HCT116 (cell line): ENCODE measurements at regions not wholly inside any gene's neighbourhood (a gene's known extent, or its start where the extent isn't known, plus 50 kb on each side); places are given as distances from the start of the nearest gene placed in this dataset.

Source experiments
- ATAC-seq: fragments of 200-7000 bp; cut with Tn5 transposase; 2 replicates; pipeline ENCODE4 v1.9.1; 2020; ENCODE audit warnings: mild to moderate bottlenecking, moderate library complexity
- BruUV-seq: library from RNA; stranded (reverse); fragments of 400-500 nt; replicated peaks from 2 replicates; lab custom pipeline; 2021; lab: Mats Ljungman, UMichigan
- CTCF ChIA-PET: fragments of 300-600 bp; sonication (Branson Sonifier 250); formaldehyde crosslinking; loops from one replicate; lab custom pipeline; 2021; ENCODE audit warnings: antibody characterized with exemption; lab: Charles Lee
- POLR2A ChIA-PET: fragments of 300-600, 350-600 bp; sonication (Branson Sonifier 250); formaldehyde crosslinking; loops from one replicate; lab custom pipeline; 2021; ENCODE audit warnings: antibody characterized with exemption; lab: Charles Lee
- RAD21 ChIA-PET, 2 experiments: fragments of 300-600 bp; sonication (Branson Sonifier 250); formaldehyde crosslinking; loops; one replicate each; lab custom pipeline; 2023; ENCODE audit warnings: low total read pairs in 2 of 2; ENCODE audit not compliant: uncharacterized antibody in 2 of 2, unreplicated experiment in 2 of 2, low non-redundant PET in 1 of 2; lab: Charles Lee
- DNase-seq: peaks from one replicate; pipeline ENCODE4 v3.0.0-alpha.2; 2010; ENCODE audit warnings: low read depth, low spot score
- H2AFZ ChIP-seq: fragments of 200-600 bp; shearing (Covaris generic), sonication (generic); 2 replicates; pipeline ENCODE4 v1.6.1; 2017; ENCODE audit warnings: low read depth, mixed run types, mixed read lengths, antibody characterized with exemption, low read length; ENCODE audit not compliant: poor library complexity, severe bottlenecking
- H3K27ac ChIP-seq: 2 replicates; pipeline ENCODE4 v1.5.1; 2012; ENCODE audit warnings: low read depth, low read length
- H3K27me3 ChIP-seq: fragments of 200-600 bp; sonication (generic); 2 replicates; pipeline ENCODE4 v1.6.1; 2016; ENCODE audit warnings: mixed run types, low read length, mixed read lengths; ENCODE audit not compliant: insufficient read depth
- H3K36me3 ChIP-seq, 2 experiments: fragments of 200-500 bp in 1 of 2; fragments of 200-600 bp in 1 of 2; sonication (Bioruptor generic) in 1 of 2; sonication (generic) in 1 of 2; 2 replicates each; pipeline versions ENCODE4 v1.5.1 to v1.6.1; 2014 to 2016; ENCODE audit warnings: low read length in 2 of 2, inconsistent platforms in 1 of 2, mixed read lengths in 1 of 2, mixed run types in 1 of 2; ENCODE audit not compliant: insufficient read depth in 2 of 2, control insufficient read depth in 1 of 2
- H3K4me1 ChIP-seq, 2 experiments: fragments of 200-600 bp in 1 of 2; sonication (generic) in 1 of 2; 2 replicates each; pipeline versions ENCODE4 v1.5.1 to v1.6.1; 2012 to 2017; ENCODE audit warnings: low read length in 2 of 2, inconsistent platforms in 1 of 2, mild to moderate bottlenecking in 1 of 2, mixed read lengths in 1 of 2, mixed run types in 1 of 2, moderate library complexity in 1 of 2; ENCODE audit not compliant: insufficient read depth in 2 of 2, control insufficient read depth in 1 of 2
- H3K4me2 ChIP-seq: fragments of 200-600 bp; sonication (generic); 2 replicates; pipeline ENCODE4 v1.6.1; 2017; ENCODE audit warnings: mixed run types, low read length, mixed read lengths
- H3K4me3 ChIP-seq, 2 experiments: fragments of 200-600 bp in 1 of 2; sonication (generic) in 1 of 2; replicated peaks in 1 of 2; 2 replicates each; pipeline ENCODE4 v1.5.1; 2011 to 2016; ENCODE audit warnings: low read length in 2 of 2, control low read depth in 1 of 2, low read depth in 1 of 2, mild to moderate bottlenecking in 1 of 2, mixed read lengths in 1 of 2, mixed run types in 1 of 2
- H3K79me2 ChIP-seq: fragments of 200-600 bp; sonication (generic); 2 replicates; pipeline ENCODE4 v1.6.1; 2017; ENCODE audit warnings: mild to moderate bottlenecking, mixed run types, low read length, moderate library complexity, mixed read lengths; ENCODE audit not compliant: insufficient read depth
- H3K9ac ChIP-seq: fragments of 200-600 bp; sonication (generic); 2 replicates; pipeline ENCODE4 v1.6.1; 2016; ENCODE audit warnings: low read length, mixed read lengths
- H3K9me2 ChIP-seq: fragments of 200-600 bp; sonication (generic), shearing (Covaris generic); 2 replicates; pipeline ENCODE4 v1.6.1; 2017; ENCODE audit warnings: mixed run types, mild to moderate bottlenecking, moderate library complexity; ENCODE audit not compliant: insufficient read depth
- H3K9me3 ChIP-seq, 2 experiments: fragments of 200-500 bp in 1 of 2; fragments of 200-600 bp in 1 of 2; sonication (Bioruptor generic) in 1 of 2; sonication (generic) in 1 of 2; 2 replicates each; pipeline ENCODE4 v1.6.1; 2014 to 2017; ENCODE audit warnings: low read length in 2 of 2, mixed read lengths in 2 of 2, inconsistent platforms in 1 of 2, low read depth in 1 of 2, mild to moderate bottlenecking in 1 of 2, mixed run types in 1 of 2, moderate library complexity in 1 of 2; ENCODE audit not compliant: control insufficient read depth in 1 of 2, insufficient read depth in 1 of 2
- H4K20me1 ChIP-seq: fragments of 200-600 bp; sonication (generic), shearing (Covaris generic); 2 replicates; pipeline ENCODE4 v1.6.1; 2017; ENCODE audit warnings: mixed run types, mild to moderate bottlenecking, moderate library complexity; ENCODE audit not compliant: insufficient read depth
- CEBPB ChIP-seq: IDR thresholded peaks from 2 replicates; pipeline ENCODE4 v1.6.1; 2012; ENCODE audit warnings: low read depth
- ELF1 ChIP-seq: IDR thresholded peaks from 2 replicates; pipeline ENCODE4 v1.6.1; 2012; ENCODE audit warnings: low read depth, borderline replicate concordance
- EZH2phosphoT487 ChIP-seq: fragments of 200-600 bp; IDR thresholded peaks from 2 replicates; pipeline ENCODE4 v1.6.1; 2018; ENCODE audit warnings: antibody characterized with exemption, borderline replicate concordance
- POLR2AphosphoS5 ChIP-seq: IDR thresholded peaks from 2 replicates; pipeline ENCODE4 v1.6.1; 2011; ENCODE audit warnings: mild to moderate bottlenecking, low read depth, low read length, moderate library complexity
- YY1 ChIP-seq: IDR thresholded peaks from 2 replicates; pipeline ENCODE4 v1.6.1; 2011; ENCODE audit warnings: low read length, low read depth, moderate library complexity, mild to moderate bottlenecking; ENCODE audit not compliant: insufficient replicate concordance; ENCODE audit errors: extremely low read depth
- intact Hi-C: fragments of 100-400 bp; cut with micrococcal nuclease; formaldehyde crosslinking; loops from 2 replicates; pipeline ENCODE4 v1.10.0; 2022
- TF ChIP-seq, protein P1 (sequence below): IDR thresholded peaks from 2 replicates; pipeline ENCODE4 v1.6.1; 2012
- TF ChIP-seq, protein P2 (sequence below): IDR thresholded peaks from 2 replicates; pipeline ENCODE4 v1.6.1; 2011; ENCODE audit warnings: mild to moderate bottlenecking, low read length, moderate library complexity; ENCODE audit not compliant: insufficient replicate concordance; ENCODE audit errors: extremely low read depth
- TF ChIP-seq, protein P3 (sequence below): IDR thresholded peaks from 2 replicates; pipeline ENCODE4 v1.6.1; 2012

DNA sequence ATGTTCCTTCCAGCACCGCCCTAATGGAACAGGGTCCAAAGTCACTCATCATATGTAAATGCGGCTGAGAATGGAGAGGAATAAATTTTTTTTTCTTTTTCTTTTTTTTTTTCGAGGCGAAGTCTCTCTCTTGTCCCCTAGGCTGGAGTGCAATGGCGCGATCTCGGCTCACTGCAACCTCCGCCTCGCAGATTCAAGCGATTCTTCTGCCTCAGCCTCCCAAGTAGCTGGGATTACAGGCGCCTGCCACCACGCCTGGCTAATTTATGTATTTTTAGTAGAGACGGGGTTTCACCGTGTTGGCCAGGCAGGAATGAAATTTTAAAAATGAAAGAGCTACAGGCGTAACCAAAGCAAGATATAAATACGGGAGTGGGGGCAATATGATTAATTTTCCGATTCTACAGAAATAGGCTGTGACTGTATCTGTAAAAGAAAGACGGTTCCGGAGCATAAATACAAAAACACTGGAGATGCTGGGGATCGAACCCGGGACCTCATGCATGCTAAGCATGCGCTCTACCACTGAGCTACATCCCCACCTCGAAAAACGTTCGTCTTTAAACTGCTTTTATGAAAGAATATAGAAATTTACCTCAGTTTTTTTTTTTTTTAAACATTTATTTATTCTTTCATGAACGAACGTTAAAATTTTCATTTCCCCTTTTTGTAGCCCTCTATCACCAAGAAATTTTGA, 132.2 kb downstream of the GPX5 start:
- Histone ChIP-seq H4K20me1 (no peaks in the 10 kb centered on the region), H3K36me3 (no peaks in the 10 kb centered on the region), H3K79me2 (no peaks in the 10 kb centered on the region), H3K27ac (no peak overlapping the region), H3K9me3 (no peaks in the 10 kb centered on the region), H3K4me1 (peaks cover 0 to 10% of the 10 kb centered on the region in 2 experiments; a peak in 1 of 4 replicates), H3K9ac (no peak overlapping the region), H3K9me2 (no peaks in the 10 kb centered on the region), H3K4me2 (peak overlapping the region; percentile 33), H2AFZ (peak overlapping the region; percentile 52), H3K4me3 (no peak overlapping the region), H3K27me3 (no peaks in the 10 kb centered on the region)
- no TSS peak for BruUV-seq
- ChIA-PET POLR2A (interaction anchor here (0.7 kb wide), 1 partner anchor 12 kb away, joined by 3 read pairs; no protein-coding TSS in a partner anchor), RAD21 (no interaction called here), CTCF (no interaction called here)
- peak; percentile 90 for ATAC-seq
- TF ChIP-seq, protein P1, sequence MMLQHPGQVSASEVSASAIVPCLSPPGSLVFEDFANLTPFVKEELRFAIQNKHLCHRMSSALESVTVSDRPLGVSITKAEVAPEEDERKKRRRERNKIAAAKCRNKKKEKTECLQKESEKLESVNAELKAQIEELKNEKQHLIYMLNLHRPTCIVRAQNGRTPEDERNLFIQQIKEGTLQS, result peak; percentile 98
- peak; percentile 25 for TF ChIP-seq YY1
- TF ChIP-seq, protein P2, sequence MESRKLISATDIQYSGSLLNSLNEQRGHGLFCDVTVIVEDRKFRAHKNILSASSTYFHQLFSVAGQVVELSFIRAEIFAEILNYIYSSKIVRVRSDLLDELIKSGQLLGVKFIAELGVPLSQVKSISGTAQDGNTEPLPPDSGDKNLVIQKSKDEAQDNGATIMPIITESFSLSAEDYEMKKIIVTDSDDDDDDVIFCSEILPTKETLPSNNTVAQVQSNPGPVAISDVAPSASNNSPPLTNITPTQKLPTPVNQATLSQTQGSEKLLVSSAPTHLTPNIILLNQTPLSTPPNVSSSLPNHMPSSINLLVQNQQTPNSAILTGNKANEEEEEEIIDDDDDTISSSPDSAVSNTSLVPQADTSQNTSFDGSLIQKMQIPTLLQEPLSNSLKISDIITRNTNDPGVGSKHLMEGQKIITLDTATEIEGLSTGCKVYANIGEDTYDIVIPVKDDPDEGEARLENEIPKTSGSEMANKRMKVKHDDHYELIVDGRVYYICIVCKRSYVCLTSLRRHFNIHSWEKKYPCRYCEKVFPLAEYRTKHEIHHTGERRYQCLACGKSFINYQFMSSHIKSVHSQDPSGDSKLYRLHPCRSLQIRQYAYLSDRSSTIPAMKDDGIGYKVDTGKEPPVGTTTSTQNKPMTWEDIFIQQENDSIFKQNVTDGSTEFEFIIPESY, result no peak
- TF ChIP-seq POLR2AphosphoS5, result no peak
- TF ChIP-seq CEBPB, result 0 out of 2 replicates have a peak, but pooled peaks have one; percentile 26
- TF ChIP-seq ELF1, result no peak
- TF ChIP-seq EZH2phosphoT487, result no peak
- TF ChIP-seq, protein P3, sequence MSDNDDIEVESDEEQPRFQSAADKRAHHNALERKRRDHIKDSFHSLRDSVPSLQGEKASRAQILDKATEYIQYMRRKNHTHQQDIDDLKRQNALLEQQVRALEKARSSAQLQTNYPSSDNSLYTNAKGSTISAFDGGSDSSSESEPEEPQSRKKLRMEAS, result peak; percentile 30; the same call in 1 of the 2 replicates
- intact Hi-C loops, result no loop called here
- DNase-seq, result peak; percentile 47
